ENCODE measurements at regions not wholly inside any gene's neighbourhood (a gene's known extent, or its start where the extent isn't known, plus 50 kb on each side); places are given as distances from the start of the nearest gene placed in this dataset.
A peak's percentile ranks its signal among the peaks of the same experiment; 100 is the strongest.

DNA sequence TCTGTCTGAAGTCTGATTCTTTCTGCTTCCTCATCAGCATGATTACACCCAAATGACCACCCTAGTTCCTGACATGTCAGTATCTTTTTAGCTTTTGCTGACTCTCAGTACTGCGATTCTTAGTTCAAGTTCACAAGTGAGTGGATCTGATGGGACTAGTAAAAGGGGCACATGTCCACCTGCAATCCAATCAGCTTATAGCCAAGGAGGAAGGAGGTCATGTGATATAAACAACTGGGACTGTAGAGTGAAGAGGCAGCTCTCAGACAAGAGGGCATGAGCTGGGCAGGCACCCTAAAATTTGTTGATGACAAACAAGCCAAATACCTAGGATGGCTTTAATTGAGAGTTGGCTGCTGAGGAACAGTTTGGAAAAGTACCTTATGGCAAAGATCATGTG is 68.1 kb upstream of the OTOGL start:
- Histone ChIP-seq H3K23ac (ENCODE audit: low read length in 2 of 2) (no peak overlapping the region), H3K4ac (ENCODE audit: low read depth in 1 of 2, low read length in 2 of 2) (no peak overlapping the region), H3K27me3 (ENCODE audit: control insufficient read depth in 1 of 2, insufficient read depth in 1 of 2, low read length in 2 of 2) (no peaks in the 10 kb centered on the region), H2BK12ac (ENCODE audit: low read length in 2 of 2) (no peak overlapping the region), H3K36me3 (ENCODE audit: control insufficient read depth in 1 of 2, insufficient read depth in 2 of 2, low read depth in 1 of 2, low read length in 2 of 2) (no peaks in the 10 kb centered on the region), H3K14ac (ENCODE audit: low read length in 2 of 2) (no peak overlapping the region), H2BK5ac (ENCODE audit: low read depth, low read length, poor library complexity, severe bottlenecking) (no peak overlapping the region), H3K4me1 (ENCODE audit: control insufficient read depth, insufficient read depth, low read depth, low read length) (no peaks in the 10 kb centered on the region), H4K8ac (ENCODE audit: low read length) (no peak overlapping the region), H3K4me3 (ENCODE audit: insufficient read depth in 1 of 2, low read depth in 1 of 2, low read length in 2 of 2) (no peak overlapping the region), H2AFZ (ENCODE audit: low read depth, low read length) (no peak overlapping the region), H3K9me3 (ENCODE audit: control insufficient read depth, low read length) (peaks cover 5% of the 10 kb centered on the region), H2AK5ac (ENCODE audit: low read length, severe bottlenecking) (no peak overlapping the region), H4K91ac (ENCODE audit: low read length) (no peak overlapping the region), H2BK120ac (ENCODE audit: low read depth, low read length) (no peak overlapping the region), H2BK15ac (ENCODE audit: low read depth, poor library complexity, severe bottlenecking) (no peak overlapping the region), H3K27ac (ENCODE audit: low read length, poor library complexity, severe bottlenecking) (no peak overlapping the region), H3K18ac (ENCODE audit: low read depth in 1 of 2, low read length in 2 of 2) (peak overlapping the region; percentile 28 to 33), H3K9ac (ENCODE audit: low read length) (no peak overlapping the region), H3K79me1 (replicated peaks; ENCODE audit: low read length, poor library complexity, severe bottlenecking) (no peaks in the 10 kb centered on the region), H3K4me2 (ENCODE audit: low read length, poor library complexity, severe bottlenecking) (no peak overlapping the region)
- 100% methylated on average over 1 of the region's 1 CpG for WGBS
- DNase-seq: no peak

DNA sequence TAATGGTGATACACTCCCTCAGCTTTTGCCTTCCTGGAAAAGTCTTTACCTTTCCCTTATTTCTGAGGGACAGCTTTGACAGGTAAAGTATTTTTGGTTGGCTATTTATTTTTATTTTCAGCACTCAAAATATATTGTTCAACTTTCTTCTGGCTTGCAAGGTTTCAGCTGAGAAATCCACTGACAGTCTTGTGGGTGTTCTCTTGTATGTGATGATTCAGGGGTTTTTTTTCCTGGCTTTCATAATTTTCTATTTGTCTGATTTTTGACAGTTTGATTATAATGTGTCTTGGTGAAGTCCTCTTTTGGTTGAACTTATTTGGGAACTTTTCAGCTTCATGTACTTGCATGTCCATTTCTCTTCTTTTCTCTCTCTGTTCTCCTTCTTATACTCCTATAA is 73.7 kb upstream of the OTOGL start:
- Histone ChIP-seq H2BK5ac (ENCODE audit: low read depth, low read length, poor library complexity, severe bottlenecking) (no peak overlapping the region), H2BK12ac (ENCODE audit: low read length in 2 of 2) (no peak overlapping the region), H3K4ac (ENCODE audit: low read depth in 1 of 2, low read length in 2 of 2) (no peak overlapping the region), H3K9me3 (ENCODE audit: control insufficient read depth, low read length) (peaks cover 11% of the 10 kb centered on the region), H3K4me1 (ENCODE audit: control insufficient read depth, insufficient read depth, low read depth, low read length) (no peaks in the 10 kb centered on the region), H2BK120ac (ENCODE audit: low read depth, low read length) (no peak overlapping the region), H3K36me3 (ENCODE audit: control insufficient read depth in 1 of 2, insufficient read depth in 2 of 2, low read depth in 1 of 2, low read length in 2 of 2) (no peaks in the 10 kb centered on the region), H4K8ac (ENCODE audit: low read length) (no peak overlapping the region), H4K91ac (ENCODE audit: low read length) (no peak overlapping the region), H2BK15ac (ENCODE audit: low read depth, poor library complexity, severe bottlenecking) (no peak overlapping the region), H3K4me2 (ENCODE audit: low read length, poor library complexity, severe bottlenecking) (no peak overlapping the region), H3K79me1 (replicated peaks; ENCODE audit: low read length, poor library complexity, severe bottlenecking) (no peaks in the 10 kb centered on the region), H3K4me3 (ENCODE audit: insufficient read depth in 1 of 2, low read depth in 1 of 2, low read length in 2 of 2) (no peak overlapping the region), H3K9ac (ENCODE audit: low read length) (no peak overlapping the region), H3K27ac (ENCODE audit: low read length, poor library complexity, severe bottlenecking) (no peak overlapping the region), H3K23ac (ENCODE audit: low read length in 2 of 2) (no peak overlapping the region), H3K18ac (ENCODE audit: low read depth in 1 of 2, low read length in 2 of 2) (no peak overlapping the region), H2AK5ac (ENCODE audit: low read length, severe bottlenecking) (no peak overlapping the region), H2AFZ (ENCODE audit: low read depth, low read length) (no peak overlapping the region), H3K27me3 (ENCODE audit: control insufficient read depth in 1 of 2, insufficient read depth in 1 of 2, low read length in 2 of 2) (no peaks in the 10 kb centered on the region), H3K14ac (ENCODE audit: low read length in 2 of 2) (no peak overlapping the region)
- no peak for DNase-seq

DNA sequence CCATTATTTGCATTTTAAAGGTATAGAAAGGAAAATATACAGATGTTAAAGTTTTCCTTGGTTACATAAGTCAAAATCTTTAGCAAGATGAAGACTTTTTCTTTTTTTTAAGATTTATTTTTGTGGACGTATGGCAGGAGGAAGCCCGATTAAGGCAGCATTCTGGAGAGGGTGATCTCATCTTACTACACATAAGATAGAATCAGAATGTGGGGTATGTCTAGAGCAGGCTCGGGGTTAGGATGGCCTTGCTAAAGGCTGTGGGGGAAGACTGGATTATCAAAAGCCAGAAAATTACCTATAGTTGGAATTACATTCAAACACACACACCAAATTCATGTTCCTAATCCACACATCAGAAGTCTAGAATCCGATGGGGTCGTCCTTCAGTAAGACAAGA is 79.6 kb upstream of the OTOGL start:
- no peak overlapping the region for H3K27ac ChIP-seq (ENCODE audit: low read length, poor library complexity, severe bottlenecking)
- no peak overlapping the region for H3K4me3 ChIP-seq (ENCODE audit: insufficient read depth in 1 of 2, low read depth in 1 of 2, low read length in 2 of 2)
- no peak overlapping the region for H3K14ac ChIP-seq (ENCODE audit: low read length in 2 of 2)
- H2BK5ac ChIP-seq (ENCODE audit: low read depth, low read length, poor library complexity, severe bottlenecking): no peak overlapping the region
- H3K9me3 ChIP-seq (ENCODE audit: control insufficient read depth, low read length): no peaks in the 10 kb centered on the region
- H3K23ac ChIP-seq (ENCODE audit: low read length in 2 of 2): no peak overlapping the region
- no peak overlapping the region for H3K4me2 ChIP-seq (ENCODE audit: low read length, poor library complexity, severe bottlenecking)
- no peak overlapping the region for H2BK15ac ChIP-seq (ENCODE audit: low read depth, poor library complexity, severe bottlenecking)
- no peak overlapping the region for H4K91ac ChIP-seq (ENCODE audit: low read length)
- H3K4me1 ChIP-seq (ENCODE audit: control insufficient read depth, insufficient read depth, low read depth, low read length): no peaks in the 10 kb centered on the region
- H3K9ac ChIP-seq (ENCODE audit: low read length): no peak overlapping the region
- H3K4ac ChIP-seq (ENCODE audit: low read depth in 1 of 2, low read length in 2 of 2): no peak overlapping the region
- H3K79me1 ChIP-seq (replicated peaks; ENCODE audit: low read length, poor library complexity, severe bottlenecking): no peaks in the 10 kb centered on the region
- no peak overlapping the region for H3K18ac ChIP-seq (ENCODE audit: low read depth in 1 of 2, low read length in 2 of 2)
- no peak for DNase-seq
- H4K8ac ChIP-seq (ENCODE audit: low read length): no peak overlapping the region
- H2AK5ac ChIP-seq (ENCODE audit: low read length, severe bottlenecking): no peak overlapping the region
- H3K36me3 ChIP-seq (ENCODE audit: control insufficient read depth in 1 of 2, insufficient read depth in 2 of 2, low read depth in 1 of 2, low read length in 2 of 2): no peaks in the 10 kb centered on the region
- 100% methylated on average over 2 of the region's 5 CpGs for whole genome bisulfite sequencing
- no peak overlapping the region for H2BK12ac ChIP-seq (ENCODE audit: low read length in 2 of 2)
- H2AFZ ChIP-seq (ENCODE audit: low read depth, low read length): no peak overlapping the region
- no peak overlapping the region for H2BK120ac ChIP-seq (ENCODE audit: low read depth, low read length)
- no peaks in the 10 kb centered on the region for H3K27me3 ChIP-seq (ENCODE audit: control insufficient read depth in 1 of 2, insufficient read depth in 1 of 2, low read length in 2 of 2)

DNA sequence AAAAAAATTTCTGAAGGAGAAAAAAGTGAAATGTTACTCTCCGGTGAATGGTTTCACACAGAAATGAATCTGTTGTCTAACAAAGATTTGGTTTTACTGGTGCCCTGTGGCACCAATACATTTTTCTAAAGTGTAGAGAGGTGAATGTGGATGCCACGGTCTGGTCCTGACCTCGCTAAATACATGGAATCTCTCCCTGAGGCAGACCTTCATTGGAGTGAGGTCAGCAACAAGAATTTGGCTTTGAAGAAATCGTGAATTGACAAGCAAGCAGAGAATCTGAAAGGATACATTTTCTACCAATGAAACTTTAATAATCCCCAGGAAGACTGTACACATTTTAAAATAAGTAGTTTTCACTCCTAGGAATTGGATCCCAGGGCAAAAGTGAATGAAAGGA is 81.2 kb upstream of the OTOGL start:
- 99% methylated on average over 3 of the region's 4 CpGs for WGBS
- H2AFZ ChIP-seq (ENCODE audit: low read depth, low read length): no peak overlapping the region
- H2AK5ac ChIP-seq (ENCODE audit: low read length, severe bottlenecking): no peak overlapping the region
- H3K36me3 ChIP-seq (ENCODE audit: control insufficient read depth in 1 of 2, insufficient read depth in 2 of 2, low read depth in 1 of 2, low read length in 2 of 2): no peaks in the 10 kb centered on the region
- no peak overlapping the region for H3K4ac ChIP-seq (ENCODE audit: low read depth in 1 of 2, low read length in 2 of 2)
- H3K27me3 ChIP-seq (ENCODE audit: control insufficient read depth in 1 of 2, insufficient read depth in 1 of 2, low read length in 2 of 2): no peaks in the 10 kb centered on the region
- H3K23ac ChIP-seq (ENCODE audit: low read length in 2 of 2): no peak overlapping the region
- H3K27ac ChIP-seq (ENCODE audit: low read length, poor library complexity, severe bottlenecking): no peak overlapping the region
- H2BK5ac ChIP-seq (ENCODE audit: low read depth, low read length, poor library complexity, severe bottlenecking): no peak overlapping the region
- no peak overlapping the region for H2BK15ac ChIP-seq (ENCODE audit: low read depth, poor library complexity, severe bottlenecking)
- no peak for DNase-seq
- no peak overlapping the region for H3K4me2 ChIP-seq (ENCODE audit: low read length, poor library complexity, severe bottlenecking)
- H4K8ac ChIP-seq (ENCODE audit: low read length): no peak overlapping the region
- H3K79me1 ChIP-seq (replicated peaks; ENCODE audit: low read length, poor library complexity, severe bottlenecking): no peaks in the 10 kb centered on the region
- H3K4me1 ChIP-seq (ENCODE audit: control insufficient read depth, insufficient read depth, low read depth, low read length): no peaks in the 10 kb centered on the region
- no peak overlapping the region for H3K14ac ChIP-seq (ENCODE audit: low read length in 2 of 2)
- H3K18ac ChIP-seq (ENCODE audit: low read depth in 1 of 2, low read length in 2 of 2): peak overlapping the region in 1 of 2 experiments; percentile 11
- no peak overlapping the region for H4K91ac ChIP-seq (ENCODE audit: low read length)
- no peak overlapping the region for H3K9ac ChIP-seq (ENCODE audit: low read length)
- no peak overlapping the region for H3K4me3 ChIP-seq (ENCODE audit: insufficient read depth in 1 of 2, low read depth in 1 of 2, low read length in 2 of 2)
- peaks cover 8% of the 10 kb centered on the region for H3K9me3 ChIP-seq (ENCODE audit: control insufficient read depth, low read length)
- H2BK12ac ChIP-seq (ENCODE audit: low read length in 2 of 2): no peak overlapping the region
- H2BK120ac ChIP-seq (ENCODE audit: low read depth, low read length): no peak overlapping the region

Measured in mesenchymal stem cell (in vitro differentiated cells and primary cell).